Ovary (tissue), 7 donors: ENCODE measurements at regions not wholly inside any gene's neighbourhood (a gene's known extent, or its start where the extent isn't known, plus 50 kb on each side); places are given as distances from the start of the nearest gene placed in this dataset.

Source experiments
- DNase-seq, 5 donors: peaks; one replicate each; pipeline ENCODE4 v3.0.0-alpha.2; 2019 to 2020
- H3K27ac ChIP-seq, 2 donors: fragments of 200-600 bp; one replicate each; pipeline versions ENCODE4 v1.5.1 to v1.8.0; 2019 to 2022
- H3K27me3 ChIP-seq: fragments of 200-600 bp; one replicate; pipeline ENCODE4 v1.8.0; 2022
- H3K36me3 ChIP-seq: fragments of 200-600 bp; sonication (generic); one replicate; pipeline ENCODE4 v1.5.1; 2019
- H3K4me1 ChIP-seq: one replicate; pipeline ENCODE4 v1.8.1; 2013; ENCODE audit warnings: mild to moderate bottlenecking, moderate library complexity; ENCODE audit not compliant: insufficient read depth
- H3K4me3 ChIP-seq: fragments of 200-600 bp; sonication (generic); one replicate; pipeline ENCODE4 v1.5.1; 2017
- H3K9me3 ChIP-seq, 2 donors: fragments of 200-600 bp in 1 of 2; sonication (generic) in 1 of 2; one replicate each; pipeline versions ENCODE4 v1.5.1 to v1.8.1; 2013 to 2019; ENCODE audit warnings: mild to moderate bottlenecking in 1 of 2, moderate library complexity in 1 of 2
- EP300 ChIP-seq: sonication (generic); formaldehyde crosslinking; IDR thresholded peaks from one replicate; pipeline ENCODE4 v1.6.1; 2017; ENCODE audit warnings: antibody characterized with exemption
- POLR2A ChIP-seq: fragments of 450-650 bp; IDR thresholded peaks from one replicate; pipeline ENCODE4 v1.6.1; 2017; ENCODE audit warnings: antibody characterized with exemption, mild to moderate bottlenecking, moderate library complexity
- WGBS, 3 donors: extraction: QIAGEN DNeasy Blood & Tissue Kit in 1 of 3; methylation state at CpG; one replicate each; pipeline versions ENCODE4 v1.1.5 to v1.1.7; 2013 to 2017; 5-methylcytosine and 5-hydroxymethylcytosine counted together
- intact Hi-C, 4 donors: fragments of 100-400 bp; cut with DNase I; formaldehyde crosslinking; loops; one replicate each; pipeline versions ENCODE4 v1.11.0 to v1.15.1; 2022 to 2023
- TF ChIP-seq, protein P1 (sequence below), 3 donors: fragments of 450-650 bp in 2 of 3; fragments of 200-600 bp in 1 of 3; IDR thresholded peaks; one replicate each; pipeline versions ENCODE4 v1.5.1 to v1.8.0; 2016 to 2022; ENCODE audit warnings: antibody characterized with exemption in 3 of 3, mild to moderate bottlenecking in 1 of 3
- donor health status: DM: no; HTN: no; CAD: no; lungs with moderate emphysema.
- donor health status: DM: no; HTN: no; CAD: no.
- donor health status: Bipolar disorder and iron deficiency.
- donor health status: DM: no; HTN: no; CAD: no.
- donor health status: DM: yes; HTN: yes; CAD: no.

DNA sequence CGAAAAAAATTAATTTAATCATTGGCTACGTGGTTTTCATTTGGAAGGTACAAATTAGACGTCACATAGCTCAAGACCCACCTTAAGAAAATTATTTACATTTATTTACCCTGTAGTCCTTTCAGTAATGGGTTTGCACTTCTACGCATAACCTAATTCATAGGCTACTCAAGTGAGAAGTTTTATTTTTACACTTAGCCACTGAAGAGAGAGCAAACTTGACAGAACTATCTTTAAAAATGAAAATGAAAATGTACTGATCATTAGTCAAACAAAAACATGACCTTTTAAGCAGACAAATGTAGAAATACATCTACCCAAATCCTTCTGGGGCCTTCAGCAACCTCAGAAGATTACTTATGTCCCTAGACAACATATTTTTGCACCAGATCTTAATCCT lies 269.4 kb upstream of the TTC14 start:
- WGBS, 3 donors, result 89 to 93% (median 90%) methylated on average over 4 of the region's 4 CpGs
- DNase-seq, result no peak
- Histone ChIP-seq H3K4me3 (no peak overlapping the region), H3K9me3 (no peaks in the 10 kb centered on the region), H3K36me3 (no peaks in the 10 kb centered on the region), H3K27ac (no peak overlapping the region), H3K4me1 (peaks cover 2% of the 10 kb centered on the region), H3K27me3 (no peaks in the 10 kb centered on the region)
- intact Hi-C loops, result no loop called here
- TF ChIP-seq EP300, result no peak
- no peak for TF ChIP-seq POLR2A
- TF ChIP-seq, protein P1, sequence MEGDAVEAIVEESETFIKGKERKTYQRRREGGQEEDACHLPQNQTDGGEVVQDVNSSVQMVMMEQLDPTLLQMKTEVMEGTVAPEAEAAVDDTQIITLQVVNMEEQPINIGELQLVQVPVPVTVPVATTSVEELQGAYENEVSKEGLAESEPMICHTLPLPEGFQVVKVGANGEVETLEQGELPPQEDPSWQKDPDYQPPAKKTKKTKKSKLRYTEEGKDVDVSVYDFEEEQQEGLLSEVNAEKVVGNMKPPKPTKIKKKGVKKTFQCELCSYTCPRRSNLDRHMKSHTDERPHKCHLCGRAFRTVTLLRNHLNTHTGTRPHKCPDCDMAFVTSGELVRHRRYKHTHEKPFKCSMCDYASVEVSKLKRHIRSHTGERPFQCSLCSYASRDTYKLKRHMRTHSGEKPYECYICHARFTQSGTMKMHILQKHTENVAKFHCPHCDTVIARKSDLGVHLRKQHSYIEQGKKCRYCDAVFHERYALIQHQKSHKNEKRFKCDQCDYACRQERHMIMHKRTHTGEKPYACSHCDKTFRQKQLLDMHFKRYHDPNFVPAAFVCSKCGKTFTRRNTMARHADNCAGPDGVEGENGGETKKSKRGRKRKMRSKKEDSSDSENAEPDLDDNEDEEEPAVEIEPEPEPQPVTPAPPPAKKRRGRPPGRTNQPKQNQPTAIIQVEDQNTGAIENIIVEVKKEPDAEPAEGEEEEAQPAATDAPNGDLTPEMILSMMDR (IDR thresholded peaks at IDR 0.05), result no peak

DNA sequence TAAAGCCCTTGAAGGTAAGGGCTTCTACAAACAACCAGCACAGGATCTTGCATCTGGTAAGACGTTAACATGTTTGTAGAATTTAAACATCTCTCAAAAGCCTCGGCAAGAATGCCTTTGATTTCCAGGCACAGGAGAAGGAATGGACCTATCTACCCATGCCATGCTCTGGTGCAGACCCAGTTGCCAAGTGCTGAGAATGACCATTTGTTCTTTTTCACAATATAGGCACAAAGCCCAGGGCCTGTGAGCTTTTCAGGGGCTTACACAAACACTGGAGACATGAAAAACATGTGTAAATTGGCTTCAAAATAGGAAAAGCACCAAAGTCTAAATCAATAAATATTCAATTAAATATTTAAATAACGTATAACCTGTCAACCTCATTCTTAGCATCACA lies 266.9 kb upstream of the TTC14 start:
- no peak overlapping the region for H3K4me3 ChIP-seq

DNA sequence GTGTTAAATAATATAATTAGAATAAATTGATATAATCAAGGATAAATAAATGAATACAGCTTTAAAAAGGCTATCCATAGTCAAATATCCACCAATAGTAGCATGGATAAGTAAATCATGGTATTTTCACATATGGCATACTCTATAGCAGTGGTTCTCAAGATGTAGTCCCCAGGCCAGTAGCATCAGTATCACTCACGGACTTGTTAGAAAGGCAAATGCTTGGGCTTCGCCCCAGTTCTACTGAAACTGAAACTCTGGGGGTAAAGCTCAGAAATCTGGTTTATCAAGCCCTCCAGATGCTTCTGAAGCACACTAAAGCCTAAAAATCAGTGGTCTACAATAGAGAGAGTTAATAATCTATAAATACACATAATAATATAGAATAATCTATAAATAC lies 261.6 kb upstream of the TTC14 start:
- TF ChIP-seq POLR2A (no peak), EP300 (no peak)
- TF ChIP-seq, protein P1 (IDR thresholded peaks at IDR 0.05), result no peak
- Histone ChIP-seq H3K4me1 (no peaks in the 10 kb centered on the region), H3K27ac (no peak overlapping the region), H3K4me3 (no peak overlapping the region), H3K27me3 (no peaks in the 10 kb centered on the region), H3K9me3 (no peaks in the 10 kb centered on the region), H3K36me3 (no peaks in the 10 kb centered on the region)
- intact Hi-C loops, result no loop called here
- WGBS, 3 donors, result 91 to 98% (median 93%) methylated on average over 2 of the region's 2 CpGs
- DNase-seq, result no peak

More for the DNA sequence above, 266.9 kb upstream of the TTC14 start:
- no peaks in the 10 kb centered on the region for H3K27me3 ChIP-seq
- H3K36me3 ChIP-seq, result no peaks in the 10 kb centered on the region
- no peak overlapping the region for H3K27ac ChIP-seq
- intact Hi-C loops, result no loop called here
- TF ChIP-seq EP300 (no peak), POLR2A (no peak)
- TF ChIP-seq, protein P1 (IDR thresholded peaks at IDR 0.05), result no peak
- DNase-seq, result no peak
- peaks cover 2% of the 10 kb centered on the region for H3K4me1 ChIP-seq
- 6 to 33% (median 9%) methylated on average over 3 of the region's 3 CpGs for WGBS, 3 donors
- no peaks in the 10 kb centered on the region for H3K9me3 ChIP-seq

DNA sequence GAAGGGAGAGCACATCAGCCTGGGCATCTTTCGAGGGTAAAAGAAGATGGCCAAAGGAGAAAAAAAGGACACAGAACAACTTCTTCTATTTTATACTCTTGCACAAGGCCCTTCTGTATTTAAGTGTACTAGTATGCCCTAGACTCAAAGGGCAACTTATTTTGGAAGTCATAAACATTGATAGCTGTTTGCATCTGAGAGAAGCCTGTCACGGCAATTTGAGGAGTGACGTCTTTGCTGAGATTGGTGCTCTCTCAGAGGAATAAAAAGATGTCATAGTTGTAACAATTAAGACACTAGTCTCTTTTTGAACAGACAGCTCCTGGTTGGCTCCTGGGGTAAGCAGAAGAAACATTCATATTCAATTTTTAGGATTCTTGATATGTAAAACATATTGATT lies 260.4 kb upstream of the TTC14 start:
- 85 to 93% (median 90%) methylated on average over 3 of the region's 3 CpGs for WGBS, 3 donors

More for the DNA sequence above, 260.4 kb upstream of the TTC14 start:
- H3K27ac ChIP-seq, result no peak overlapping the region
- H3K4me3 ChIP-seq, result no peak overlapping the region
- H3K4me1 ChIP-seq, result no peaks in the 10 kb centered on the region
- TF ChIP-seq EP300, result no peak
- TF ChIP-seq, protein P1 (IDR thresholded peaks at IDR 0.05), result no peak
- H3K9me3 ChIP-seq, result no peaks in the 10 kb centered on the region
- no peak for DNase-seq
- intact Hi-C loops, result no loop called here
- H3K36me3 ChIP-seq, result no peaks in the 10 kb centered on the region
- no peaks in the 10 kb centered on the region for H3K27me3 ChIP-seq
